T-helper 17 cell (primary cell): ENCODE measurements at regions not wholly inside any gene's neighbourhood (a gene's known extent, or its start where the extent isn't known, plus 50 kb on each side); places are given as distances from the start of the nearest gene placed in this dataset.
A peak's percentile ranks its signal among the peaks of the same experiment; 100 is the strongest.

Experiments used
- ATAC-seq: fragments of 150-1000 bp; cut with Tn5 transposase; 2 replicates; pipeline ENCODE4 v1.10.0; 2021; ENCODE audit warnings: mild to moderate bottlenecking, moderate library complexity
- DNase-seq, 3 donors: peaks; one replicate each; pipeline versions ENCODE4 v3.0.0 to v3.0.0-alpha.2; 2020 to 2021
- H3K9me3 ChIP-seq: one replicate; pipeline ENCODE4 v1.7.0; 2013; ENCODE audit warnings: low read length, mild to moderate bottlenecking; ENCODE audit not compliant: control insufficient read depth, poor library complexity, severe bottlenecking
- H3K27ac Mint-ChIP-seq: one replicate; pipeline ENCODE4 v1.8.0; 2022; ENCODE audit warnings: mild to moderate bottlenecking, moderate library complexity, mixed read lengths
- H3K27me3 Mint-ChIP-seq: one replicate; pipeline ENCODE4 v1.8.0; 2022; ENCODE audit warnings: mixed read lengths
- H3K36me3 Mint-ChIP-seq: one replicate; pipeline ENCODE4 v1.8.0; 2022; ENCODE audit warnings: low read depth, mixed read lengths
- H3K4me1 Mint-ChIP-seq: one replicate; pipeline ENCODE4 v1.8.0; 2022; ENCODE audit warnings: mild to moderate bottlenecking, mixed read lengths
- H3K4me3 Mint-ChIP-seq: one replicate; pipeline ENCODE4 v1.8.0; 2022; ENCODE audit warnings: mild to moderate bottlenecking, moderate library complexity, mixed read lengths

GRCh38 chr11:104620991-104621390, 277.3 kb downstream of the CASP12 start:
- Mint-ChIP-seq H3K36me3 (no peaks in the 10 kb centered on the region), H3K4me3 (no peak overlapping the region), H3K27ac (no peak overlapping the region), H3K4me1 (peaks cover 5% of the 10 kb centered on the region), H3K27me3 (no peaks in the 10 kb centered on the region)
- no peaks in the 10 kb centered on the region for H3K9me3 ChIP-seq
- ATAC-seq (no peak), DNase-seq (no peak)

- H3K4me1 Mint-ChIP-seq = peaks cover 5% of the 10 kb centered on the region
- ATAC-seq (no peak), DNase-seq (no peak)
- H3K4me3 Mint-ChIP-seq = no peak overlapping the region
- no peaks in the 10 kb centered on the region for H3K9me3 ChIP-seq
- H3K27ac Mint-ChIP-seq = no peak overlapping the region
- no peaks in the 10 kb centered on the region for H3K36me3 Mint-ChIP-seq
- H3K27me3 Mint-ChIP-seq = no peaks in the 10 kb centered on the region
These were observed 278.5 kb downstream of the CASP12 start for GRCh38 chr11:104619751-104620150.

GRCh38 chr11:104618954-104619353, 279.3 kb downstream of the CASP12 start:
- no peaks in the 10 kb centered on the region for H3K9me3 ChIP-seq
- Mint-ChIP-seq H3K4me1 (peaks cover under 1% of the 10 kb centered on the region), H3K4me3 (no peak overlapping the region), H3K36me3 (no peaks in the 10 kb centered on the region), H3K27me3 (no peaks in the 10 kb centered on the region), H3K27ac (no peak overlapping the region)
- ATAC-seq = no peak
- DNase-seq = no peak

GRCh38 chr11:104614961-104615360, 283.3 kb downstream of the CASP12 start:
- no peak for ATAC-seq
- DNase-seq = no peak
- Mint-ChIP-seq H3K4me1 (no peaks in the 10 kb centered on the region), H3K36me3 (no peaks in the 10 kb centered on the region), H3K27me3 (no peaks in the 10 kb centered on the region), H3K27ac (no peak overlapping the region), H3K4me3 (no peak overlapping the region)
- no peaks in the 10 kb centered on the region for H3K9me3 ChIP-seq

GRCh38 chr11:104614117-104614680, 284.1 kb downstream of the CASP12 start:
- H3K9me3 ChIP-seq = no peaks in the 10 kb centered on the region
- Mint-ChIP-seq H3K36me3 (no peaks in the 10 kb centered on the region), H3K27ac (no peak overlapping the region), H3K4me1 (peaks cover 7% of the 10 kb centered on the region), H3K27me3 (no peaks in the 10 kb centered on the region), H3K4me3 (no peak overlapping the region)
- ATAC-seq (no peak), DNase-seq (no peak)

- DNase-seq (no peak), ATAC-seq (no peak)
- H3K4me1 Mint-ChIP-seq = peaks cover 8% of the 10 kb centered on the region
- H3K36me3 Mint-ChIP-seq = no peaks in the 10 kb centered on the region
- no peak overlapping the region for H3K27ac Mint-ChIP-seq
- H3K9me3 ChIP-seq = no peaks in the 10 kb centered on the region
- no peak overlapping the region for H3K4me3 Mint-ChIP-seq
- no peaks in the 10 kb centered on the region for H3K27me3 Mint-ChIP-seq
These were observed 287.6 kb downstream of the CASP12 start for GRCh38 chr11:104610635-104611034.

- DNase-seq = peak in 2 of 3 donors; percentile 7 to 11
- Mint-ChIP-seq H3K4me1 (peaks cover 8% of the 10 kb centered on the region), H3K27me3 (no peaks in the 10 kb centered on the region), H3K36me3 (no peaks in the 10 kb centered on the region), H3K4me3 (no peak overlapping the region), H3K27ac (no peak overlapping the region)
- H3K9me3 ChIP-seq = no peaks in the 10 kb centered on the region
- ATAC-seq = peak; percentile 96
These were observed 288.8 kb downstream of the CASP12 start for GRCh38 chr11:104609311-104610085.

GRCh38 chr11:104602643-104603042, 295.6 kb downstream of the CASP12 start:
- no peak for DNase-seq
- Mint-ChIP-seq H3K27ac (no peak overlapping the region), H3K27me3 (no peaks in the 10 kb centered on the region), H3K36me3 (no peaks in the 10 kb centered on the region), H3K4me3 (no peak overlapping the region), H3K4me1 (no peaks in the 10 kb centered on the region)
- no peak for ATAC-seq
- no peaks in the 10 kb centered on the region for H3K9me3 ChIP-seq

GRCh38 chr11:104594228-104594958, 303.9 kb downstream of the CASP12 start:
- H3K9me3 ChIP-seq = no peaks in the 10 kb centered on the region
- ATAC-seq (no peak), DNase-seq (no peak)
- Mint-ChIP-seq H3K27ac (no peak overlapping the region), H3K4me1 (peaks cover 3% of the 10 kb centered on the region), H3K36me3 (no peaks in the 10 kb centered on the region), H3K4me3 (no peak overlapping the region), H3K27me3 (no peaks in the 10 kb centered on the region)

- ATAC-seq (no peak), DNase-seq (no peak)
- Mint-ChIP-seq H3K27ac (no peak overlapping the region), H3K36me3 (no peaks in the 10 kb centered on the region), H3K4me3 (no peak overlapping the region), H3K27me3 (peaks cover 1% of the 10 kb centered on the region), H3K4me1 (peaks cover 2% of the 10 kb centered on the region)
- H3K9me3 ChIP-seq = no peaks in the 10 kb centered on the region
These were observed 309.3 kb downstream of the CASP12 start for GRCh38 chr11:104588970-104589369.

GRCh38 chr11:104588446-104588845, 309.8 kb downstream of the CASP12 start:
- Mint-ChIP-seq H3K27me3 (peaks cover 7% of the 10 kb centered on the region), H3K36me3 (no peaks in the 10 kb centered on the region), H3K4me3 (no peak overlapping the region), H3K27ac (no peak overlapping the region), H3K4me1 (peaks cover 2% of the 10 kb centered on the region)
- ATAC-seq (no peak), DNase-seq (no peak)
- no peaks in the 10 kb centered on the region for H3K9me3 ChIP-seq

- H3K27ac Mint-ChIP-seq = no peak overlapping the region
- no peaks in the 10 kb centered on the region for H3K36me3 Mint-ChIP-seq
- peaks cover 11% of the 10 kb centered on the region for H3K27me3 Mint-ChIP-seq
- H3K4me1 Mint-ChIP-seq = peaks cover 4% of the 10 kb centered on the region
- no peak for DNase-seq
- H3K4me3 Mint-ChIP-seq = no peak overlapping the region
- no peak for ATAC-seq
- no peaks in the 10 kb centered on the region for H3K9me3 ChIP-seq
These were observed 313.4 kb downstream of the CASP12 start for GRCh38 chr11:104584823-104585222.

GRCh38 chr11:104583857-104584256, 314.4 kb downstream of the CASP12 start:
- no peaks in the 10 kb centered on the region for H3K36me3 Mint-ChIP-seq
- no peak for ATAC-seq

More at GRCh38 chr11:104583857-104584256, 314.4 kb downstream of the CASP12 start:
- no peak for DNase-seq
- Mint-ChIP-seq H3K4me1 (peaks cover 5% of the 10 kb centered on the region), H3K27me3 (peaks cover 11% of the 10 kb centered on the region), H3K4me3 (no peak overlapping the region), H3K27ac (no peak overlapping the region)
- no peaks in the 10 kb centered on the region for H3K9me3 ChIP-seq
